HG03060 (cell line): ENCODE measurements at regions not wholly inside any gene's neighbourhood (a gene's known extent, or its start where the extent isn't known, plus 50 kb on each side); places are given as distances from the start of the nearest gene placed in this dataset.

Experiments
- ATAC-seq: cut with Tn5 transposase; IDR thresholded peaks from one replicate; pipeline ENCODE4 v1.9.1; 2021; ENCODE audit warnings: low read depth, moderate number of reproducible peaks; ENCODE audit not compliant: unreplicated experiment

DNA sequence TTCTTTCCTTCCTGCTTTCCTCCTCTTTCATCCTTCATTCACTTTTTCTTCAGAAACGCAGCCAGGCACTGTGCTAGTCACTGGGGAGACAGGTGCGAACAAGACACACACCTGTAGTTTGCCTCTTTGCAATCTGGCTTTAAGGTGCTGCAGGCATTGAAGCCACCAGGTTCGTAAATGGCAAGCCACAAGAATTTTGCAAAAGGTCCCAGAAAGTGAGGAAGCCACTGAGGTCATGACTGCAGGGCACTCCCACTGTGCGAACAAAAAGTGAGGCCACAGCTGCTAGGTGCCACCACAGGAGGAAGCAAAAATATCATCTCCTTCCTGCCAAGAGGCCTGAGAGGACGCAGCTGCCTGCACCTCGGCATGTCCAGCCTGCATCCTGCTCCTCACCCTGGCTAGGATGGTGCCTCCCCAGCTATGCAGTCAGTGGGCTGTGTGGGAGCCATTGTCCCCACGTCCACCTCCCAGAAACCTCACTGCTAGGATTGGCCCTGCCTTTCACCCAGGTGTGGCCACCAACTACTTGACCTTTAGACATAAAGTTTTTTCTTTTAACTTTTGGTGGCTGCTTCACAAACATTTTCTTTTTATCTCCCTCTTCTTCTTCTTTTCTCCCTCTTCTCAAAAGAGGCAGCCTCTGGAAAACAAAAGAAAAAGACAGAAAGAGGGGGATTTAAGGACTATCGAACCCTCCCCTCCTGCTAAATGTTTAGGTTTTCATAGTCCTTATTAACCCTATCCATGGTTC lies 230.8 kb downstream of the BCAS1 start:
- peak; percentile 69 for ATAC-seq

DNA sequence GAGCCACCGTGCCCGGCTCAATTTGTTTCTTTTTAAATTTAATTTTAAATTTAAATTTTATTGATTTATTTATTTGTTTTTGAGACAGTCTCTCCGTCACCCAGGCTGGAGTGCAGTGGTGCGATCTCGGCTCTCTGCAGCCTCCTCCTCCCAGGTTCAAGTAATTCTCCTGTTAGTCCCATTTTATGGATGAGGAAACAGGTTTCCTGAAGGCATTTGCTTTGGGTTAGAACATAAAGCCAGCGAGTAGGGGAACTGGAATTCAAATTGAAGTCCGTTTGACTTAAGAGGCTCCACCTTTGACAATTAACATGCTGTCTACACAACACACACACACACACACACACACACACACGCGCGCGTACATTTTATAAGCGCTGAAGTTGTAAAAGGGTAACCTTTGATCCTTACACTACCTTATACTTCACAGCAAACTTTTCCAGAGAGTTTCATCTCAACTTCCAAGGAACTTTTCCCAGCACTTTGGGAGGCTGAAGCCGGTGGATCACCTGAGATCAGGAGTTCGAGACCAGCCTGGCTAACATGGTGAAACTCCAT lies 232.0 kb downstream of the BCAS1 start:
- no peak for ATAC-seq

DNA sequence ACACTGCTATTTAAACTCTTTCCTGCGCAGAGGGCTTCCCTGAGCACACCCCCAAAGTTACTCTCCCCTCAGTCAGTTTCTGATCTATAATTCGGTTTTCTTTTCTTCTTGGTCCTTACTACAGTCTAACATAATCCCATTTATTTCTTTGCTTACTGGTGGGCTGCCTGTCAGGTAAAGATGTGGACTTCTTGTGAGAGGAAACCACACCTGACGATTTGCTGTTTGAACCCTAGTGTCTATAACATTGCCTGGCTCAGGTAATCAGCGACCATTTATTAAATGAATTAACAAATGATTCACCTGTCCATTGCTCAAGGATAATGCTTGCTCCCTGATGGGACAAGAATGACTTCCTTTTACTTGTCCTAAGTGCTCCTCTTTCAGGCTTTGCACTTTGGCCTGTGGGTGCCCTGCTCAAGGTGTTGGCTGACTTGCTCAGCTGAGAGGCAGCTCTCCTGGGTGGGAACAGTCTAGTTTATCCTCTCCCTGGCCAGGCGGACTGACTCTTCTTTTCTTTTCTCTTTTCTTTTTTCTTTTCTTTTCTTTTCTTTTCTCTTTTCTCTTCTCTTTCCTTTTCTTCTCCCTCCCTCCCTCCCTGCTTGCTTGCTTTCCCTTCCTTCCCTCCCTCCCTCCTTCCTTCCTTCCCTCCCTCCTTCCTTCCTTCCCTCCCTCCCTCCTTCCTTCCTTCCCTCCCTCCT lies 233.1 kb downstream of the BCAS1 start:
- no peak for ATAC-seq

DNA sequence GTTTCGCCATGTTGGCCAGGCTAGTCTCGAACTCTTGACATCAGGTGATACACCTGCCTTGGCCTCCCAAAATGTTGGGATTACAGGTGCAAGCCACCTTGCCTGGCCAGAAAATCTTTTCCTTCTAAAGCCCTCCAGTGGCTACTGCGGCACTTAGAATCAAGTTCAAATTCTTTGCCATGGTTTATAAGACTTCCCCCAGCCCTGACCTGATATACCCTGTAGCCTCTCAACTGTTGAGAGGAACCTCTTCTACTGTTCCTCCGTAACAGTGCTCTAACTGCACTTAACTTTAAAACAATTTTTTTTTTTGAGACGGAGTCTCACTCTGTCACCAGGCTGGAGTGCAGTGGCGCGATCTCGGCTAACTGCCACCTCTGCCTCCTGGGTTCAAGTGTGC lies 235.6 kb downstream of the BCAS1 start:
- no peak for ATAC-seq

DNA sequence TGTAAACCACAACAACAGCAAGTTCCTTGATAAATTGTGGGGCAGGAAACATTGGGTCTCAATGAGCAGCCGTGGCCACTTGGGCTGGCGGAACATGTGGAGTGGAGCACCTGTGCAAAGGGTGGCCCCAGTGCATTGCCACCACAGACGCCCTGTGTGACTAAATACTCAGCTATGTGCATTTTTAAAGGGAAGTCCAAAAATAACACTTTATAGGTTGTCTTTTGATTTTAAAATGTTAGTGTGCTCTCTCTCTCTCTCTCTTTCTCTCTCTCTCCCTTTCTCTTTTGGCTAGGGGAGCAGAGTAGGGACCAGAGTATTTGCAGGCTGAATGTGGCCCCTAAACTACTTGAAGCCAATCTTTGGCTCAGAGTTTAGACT lies 236.3 kb downstream of the BCAS1 start:
- ATAC-seq: no peak

DNA sequence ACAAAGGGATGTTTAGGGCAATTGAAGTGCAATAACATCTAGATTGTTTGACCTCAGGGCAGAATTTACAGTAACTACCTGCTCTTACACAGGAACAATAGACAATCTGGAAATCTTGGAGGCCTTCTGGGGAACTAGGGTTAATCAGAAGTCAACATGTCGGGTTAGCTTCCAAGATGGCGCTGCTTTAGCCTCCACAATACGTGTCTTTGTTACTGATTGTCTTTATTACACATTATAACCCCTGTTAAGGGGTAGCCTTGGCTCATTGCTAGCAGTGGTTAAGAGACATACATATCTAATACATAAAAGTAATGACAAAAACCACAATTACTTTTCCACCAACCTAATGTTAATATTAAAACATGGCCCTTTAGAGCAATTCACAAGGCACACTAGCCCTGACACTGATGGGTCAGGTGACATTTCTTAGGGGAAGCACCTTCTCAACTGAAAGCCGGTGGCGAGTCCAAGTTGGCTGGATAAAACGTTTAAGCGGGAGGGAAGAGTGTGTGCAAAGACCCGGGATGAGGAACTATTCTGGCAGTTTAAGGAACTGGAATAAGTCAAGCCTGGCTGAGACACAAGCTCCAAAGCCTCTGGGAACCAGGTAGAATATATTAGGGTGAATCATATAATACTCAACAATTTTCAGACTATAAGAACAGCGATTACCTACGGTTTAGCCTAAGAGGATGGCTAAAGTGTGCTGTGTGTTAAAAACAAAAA lies 236.9 kb downstream of the BCAS1 start:
- no peak for ATAC-seq

DNA sequence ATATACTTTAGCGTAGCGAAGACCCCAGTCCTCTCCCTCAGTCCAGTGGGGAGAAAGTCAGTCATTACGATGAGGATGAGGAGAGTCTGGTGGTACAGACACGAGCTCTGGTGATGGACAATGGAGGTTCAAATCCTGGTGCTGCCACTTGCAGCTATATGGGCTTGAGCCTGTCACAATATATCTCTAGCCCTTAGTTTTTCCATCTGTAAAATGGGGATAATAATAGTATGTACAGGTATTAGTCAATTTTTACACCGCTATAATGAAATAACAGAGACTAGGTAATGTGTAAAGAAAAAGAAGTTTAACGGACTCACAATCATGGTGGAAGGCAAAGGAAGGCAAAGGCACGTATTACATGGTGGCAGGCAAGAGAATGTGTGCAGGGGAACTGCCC lies 237.9 kb downstream of the BCAS1 start:
- no peak for ATAC-seq

DNA sequence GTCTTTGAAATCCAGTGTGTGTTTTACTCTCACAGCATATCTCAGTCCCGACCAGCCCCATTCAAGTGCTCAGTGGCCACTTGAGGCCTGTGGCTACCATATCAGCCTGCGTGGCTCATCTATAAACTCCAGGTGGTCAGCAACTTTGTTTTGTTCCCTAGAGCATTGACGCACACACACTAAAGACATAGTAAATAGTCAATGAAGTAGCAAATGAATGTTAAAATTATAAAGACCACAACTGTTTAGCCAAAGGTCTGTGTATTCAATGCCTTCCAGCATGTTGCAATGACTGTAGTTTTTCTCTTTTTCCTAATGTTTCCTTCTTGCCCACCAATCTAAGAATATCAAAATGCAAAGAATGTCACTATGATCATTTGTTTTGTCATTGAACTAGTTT lies 238.2 kb upstream of the ZNF217 start:
- ATAC-seq: no peak

DNA sequence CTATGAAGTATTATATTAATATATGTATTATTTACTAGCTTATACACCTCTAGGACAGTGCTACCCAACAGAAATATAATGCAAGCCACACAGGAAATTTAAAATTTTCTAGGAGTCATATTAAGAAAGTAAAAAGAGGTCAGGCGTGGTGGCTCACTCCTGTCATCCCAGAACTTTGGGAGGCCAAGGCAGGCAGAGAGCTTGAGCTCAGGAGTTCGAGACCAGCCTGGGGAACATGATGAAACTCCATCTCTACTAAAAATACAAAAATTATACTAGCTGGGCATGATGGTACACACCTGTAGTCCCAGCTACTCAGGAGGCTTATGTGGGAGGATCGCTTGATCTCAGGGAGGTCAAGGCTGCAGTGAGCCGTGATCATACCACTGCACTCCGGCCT lies 237.6 kb upstream of the ZNF217 start:
- no peak for ATAC-seq

DNA sequence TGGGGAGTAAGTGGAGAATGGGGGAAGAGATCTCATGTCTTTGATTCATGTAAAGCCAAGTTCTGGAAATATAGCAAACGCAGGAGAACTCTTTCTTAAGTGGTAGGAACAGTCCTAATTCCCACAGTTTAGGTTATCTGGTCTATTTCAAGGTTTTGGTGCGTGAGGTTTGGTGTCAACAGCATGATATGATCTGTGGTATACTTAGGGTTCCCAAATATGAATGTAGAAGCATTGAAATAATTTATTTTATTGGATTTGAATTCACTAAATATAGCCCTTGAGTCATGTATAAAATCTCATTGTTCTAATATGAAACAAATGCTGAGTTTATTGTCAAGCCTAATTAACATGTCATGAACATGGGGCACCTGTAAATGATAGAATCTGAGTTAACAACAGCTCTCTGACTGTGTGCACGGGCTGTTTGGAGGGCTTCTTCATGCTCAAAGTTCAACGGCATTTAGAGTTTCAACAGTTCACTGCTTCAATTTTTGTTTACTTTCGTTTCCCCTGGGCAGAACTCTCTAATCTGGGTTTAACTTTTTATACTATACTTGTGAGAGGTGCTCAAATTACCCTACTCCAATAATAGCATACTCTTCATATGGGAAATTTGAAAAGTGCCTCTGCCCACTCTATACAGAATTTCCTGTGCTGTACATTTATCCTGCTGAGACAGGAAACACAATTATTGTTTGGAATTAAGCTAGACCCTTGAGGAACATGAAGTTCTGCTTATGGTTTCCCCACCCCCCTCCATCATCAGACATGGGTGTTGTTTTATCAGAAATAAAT lies 236.3 kb upstream of the ZNF217 start:
- no peak for ATAC-seq

DNA sequence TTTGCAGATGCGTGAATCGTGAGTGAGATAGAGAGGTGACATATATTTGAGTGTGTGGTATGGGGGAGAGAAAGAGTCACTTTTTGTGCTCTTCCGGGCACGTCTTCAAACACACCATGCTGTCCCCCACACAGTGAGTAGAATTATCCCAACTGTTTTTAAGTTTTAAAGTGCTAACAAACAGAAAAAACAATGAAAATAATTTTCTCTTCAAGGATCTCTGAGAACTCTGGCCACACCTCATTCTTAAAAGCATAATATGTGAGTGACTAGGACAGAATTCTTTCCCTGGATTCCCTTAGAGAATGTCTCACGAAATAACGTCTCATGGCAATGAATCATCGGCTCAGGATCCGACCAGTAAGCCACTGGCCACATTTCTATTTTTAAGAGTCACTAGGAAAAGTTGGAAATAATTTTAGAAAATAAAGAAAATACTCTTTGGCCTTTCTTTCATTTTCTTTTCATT lies 235.7 kb upstream of the ZNF217 start:
- no peak for ATAC-seq

DNA sequence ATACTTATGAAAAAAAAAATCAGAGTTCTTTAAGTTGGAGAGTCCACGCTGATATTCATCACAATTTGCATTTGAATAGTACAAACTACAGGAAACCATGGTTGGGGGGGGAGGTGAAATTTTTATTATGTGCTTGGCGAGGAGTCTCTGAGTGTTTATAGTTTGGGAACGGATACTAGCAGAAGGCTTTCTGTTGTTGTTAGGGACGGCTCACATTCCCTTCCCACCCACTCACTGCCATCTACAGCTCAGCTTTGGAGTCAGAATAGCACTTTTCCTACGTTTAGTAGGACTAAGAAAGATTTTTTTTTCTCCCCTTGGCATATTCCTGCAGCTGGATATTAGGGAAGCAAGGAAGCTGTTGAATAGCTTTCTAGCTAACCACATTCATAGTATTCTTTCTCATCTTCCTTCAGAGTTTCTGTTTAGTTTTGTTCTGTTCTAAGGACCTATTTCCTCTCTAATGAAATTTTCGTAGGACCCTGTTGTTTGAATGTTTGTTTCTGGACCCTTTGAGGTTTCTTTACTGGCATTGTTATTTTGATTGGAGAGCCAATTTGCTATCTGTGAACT lies 235.1 kb upstream of the ZNF217 start:
- no peak for ATAC-seq

DNA sequence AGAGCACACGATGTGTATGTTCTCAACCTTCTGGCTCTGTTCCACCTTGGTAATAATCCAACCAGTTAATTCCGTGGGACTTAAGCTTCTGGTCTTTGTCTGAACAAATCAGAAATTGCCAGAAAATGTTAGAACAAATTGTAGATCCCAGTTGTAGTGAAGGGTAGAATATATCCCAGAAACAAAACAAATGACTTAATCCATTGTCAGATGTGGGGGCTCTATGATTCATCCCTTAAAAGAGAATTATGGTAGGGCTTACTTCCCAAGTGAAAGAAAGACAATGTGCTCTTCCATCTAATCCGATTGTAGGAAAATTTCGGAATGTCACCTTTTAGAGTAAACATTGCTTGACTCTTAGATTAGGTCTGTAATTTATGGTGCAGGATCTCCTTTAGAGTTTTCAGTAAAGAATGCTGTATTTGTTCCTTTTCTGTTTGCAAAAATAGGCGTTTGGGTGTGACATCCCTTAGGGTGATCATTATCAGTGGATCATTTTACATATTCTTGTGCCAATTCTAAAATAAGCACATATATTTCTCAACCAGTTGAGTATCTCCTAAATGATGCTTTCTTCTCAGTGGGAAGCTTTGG lies 234.5 kb upstream of the ZNF217 start:
- no peak for ATAC-seq

DNA sequence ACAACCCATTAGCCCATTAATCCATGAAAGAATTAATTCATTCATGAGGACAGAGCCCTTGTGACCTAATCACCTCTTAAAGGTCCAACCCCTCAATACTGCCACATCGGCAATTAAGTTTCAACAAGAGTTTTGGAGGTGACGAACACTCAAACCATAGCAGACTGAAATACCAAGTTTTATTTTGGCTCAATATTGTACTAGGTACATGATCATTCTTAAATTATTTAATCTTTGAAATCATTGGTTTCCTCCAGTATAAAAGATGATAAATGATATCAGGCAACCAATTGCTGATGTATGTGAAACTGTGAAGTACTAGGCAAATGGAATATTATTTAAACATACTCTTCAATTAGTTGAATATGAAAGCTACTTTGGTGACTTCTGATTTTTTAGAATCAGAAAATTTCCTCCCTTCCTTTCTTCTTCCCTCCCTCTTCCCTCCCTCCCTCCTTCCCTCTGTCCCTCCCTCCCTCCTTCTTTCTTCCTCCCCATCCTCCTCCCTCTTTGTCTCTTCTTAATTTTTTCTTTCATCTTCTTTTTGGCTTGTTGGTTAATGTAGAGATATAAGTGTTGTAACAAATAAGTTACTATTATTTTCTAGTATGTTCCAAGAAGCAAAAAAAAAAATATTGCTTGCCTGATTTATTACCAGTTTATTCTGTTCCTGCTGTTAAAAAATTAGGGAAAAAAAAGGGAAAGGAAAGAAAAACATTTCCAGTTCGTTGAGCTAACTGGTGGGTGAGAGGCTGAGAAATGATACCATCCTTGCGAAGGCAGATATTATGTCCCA lies 233.9 kb upstream of the ZNF217 start:
- no peak for ATAC-seq

DNA sequence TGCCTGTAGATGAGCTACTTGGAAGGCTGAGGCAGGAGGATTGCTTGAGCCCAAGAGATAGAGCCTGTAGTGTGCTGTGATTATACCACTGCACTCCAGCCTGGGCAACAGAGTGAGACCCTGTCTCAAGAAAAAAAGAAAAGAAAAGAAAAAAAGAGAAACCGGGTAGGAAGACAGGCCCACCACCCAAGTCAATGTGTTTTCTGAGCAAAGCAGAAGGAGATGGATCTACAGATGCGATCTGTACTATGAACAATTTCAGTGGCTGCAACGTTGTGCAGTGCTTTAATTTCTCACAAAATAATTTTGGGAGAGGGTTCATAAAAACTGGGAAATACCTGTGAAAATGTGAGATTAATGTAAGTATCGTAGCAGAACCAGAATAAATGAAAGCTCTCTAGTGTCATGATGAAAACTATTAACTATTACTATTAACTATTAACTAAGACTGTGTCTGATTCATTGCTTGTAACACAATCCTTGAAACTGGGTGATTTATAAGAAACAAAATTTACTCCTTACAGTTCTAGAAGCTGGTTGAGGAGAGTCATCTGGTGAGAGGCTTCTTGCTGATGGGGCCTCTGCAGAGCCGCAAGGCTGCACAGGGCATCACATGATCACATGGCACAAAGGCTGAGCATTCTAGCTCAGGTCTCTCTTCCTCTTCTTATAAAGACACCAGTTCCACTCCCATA lies 233.1 kb upstream of the ZNF217 start:
- no peak for ATAC-seq

DNA sequence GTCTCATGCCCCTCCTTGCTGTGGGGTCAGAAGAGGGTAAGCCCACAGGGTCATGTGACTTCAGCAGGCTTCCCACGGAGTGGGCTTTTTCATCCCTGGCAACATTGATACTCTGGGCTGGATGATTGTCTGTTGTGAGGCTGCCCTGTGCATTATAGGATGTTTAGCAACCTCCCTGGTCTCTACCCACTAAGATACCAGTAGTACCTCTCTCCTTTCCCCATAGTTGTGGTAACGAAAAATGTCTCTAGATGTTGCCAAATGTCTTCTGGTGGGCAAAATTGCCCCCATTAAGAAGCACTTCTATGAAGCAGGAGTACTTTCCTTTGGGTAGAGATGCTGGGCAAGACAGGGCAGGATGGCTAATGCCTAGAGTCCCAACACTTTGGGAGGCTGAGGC lies 232.5 kb upstream of the ZNF217 start:
- ATAC-seq: no peak

DNA sequence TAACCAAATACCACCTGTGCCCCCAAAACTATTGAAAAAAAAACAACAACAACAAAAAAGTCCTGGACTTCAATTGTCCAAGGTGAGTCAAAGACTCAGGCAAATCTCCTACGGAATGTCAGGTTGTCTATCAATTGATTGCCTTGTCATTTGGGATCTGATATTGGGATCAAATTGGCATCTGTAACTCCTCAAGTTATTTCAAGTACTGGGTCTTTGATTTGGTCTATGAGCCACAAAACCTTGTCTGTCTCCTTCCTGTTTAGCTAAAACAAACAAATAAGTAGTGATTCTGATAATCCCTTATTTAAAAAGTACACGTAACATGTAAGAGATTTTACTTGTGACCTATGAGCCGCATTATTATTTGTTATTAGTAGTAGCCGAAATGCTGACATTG lies 231.6 kb upstream of the ZNF217 start:
- ATAC-seq: no peak

DNA sequence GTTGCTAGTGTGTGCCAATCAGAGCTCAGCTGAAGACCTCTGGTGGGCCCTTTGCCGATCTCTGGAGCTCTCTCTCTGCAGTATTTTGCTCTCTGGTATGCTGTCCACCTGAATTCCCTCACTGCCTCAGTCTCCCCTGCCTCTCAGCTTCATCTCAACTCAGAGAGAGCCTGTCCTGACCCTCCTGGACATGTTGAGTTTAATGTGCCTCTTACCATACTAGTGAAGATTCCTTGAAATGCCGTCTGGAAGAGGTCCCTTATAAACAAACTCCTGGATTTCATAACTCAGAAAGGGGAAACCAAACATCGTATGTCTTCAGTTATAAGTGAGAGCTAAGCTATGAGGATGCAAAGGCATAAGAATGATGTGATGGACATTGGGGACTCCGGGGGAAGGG lies 231.1 kb upstream of the ZNF217 start:
- no peak for ATAC-seq
